ENCODE measurements at regions not wholly inside any gene's neighbourhood (a gene's known extent, or its start where the extent isn't known, plus 50 kb on each side); places are given as distances from the start of the nearest gene placed in this dataset.

- Histone ChIP-seq H3K4me1 (ENCODE audit: control insufficient read depth, insufficient read depth, low read length) (no peaks in the 10 kb centered on the region), H3K27ac (ENCODE audit: extremely low read depth, low read depth, low read length) (no peak overlapping the region), H3K4me3 (ENCODE audit: low read depth, low read length) (no peak overlapping the region), H3K9me3 (ENCODE audit: control insufficient read depth, insufficient read depth, low read depth, low read length) (no peaks in the 10 kb centered on the region), H3K36me3 (ENCODE audit: control insufficient read depth in 2 of 2, insufficient read depth in 1 of 2, low read length in 2 of 2) (no peaks in the 10 kb centered on the region)
- CTCF ChIA-PET = no interaction called here
- POLR2A ChIA-PET = no interaction called here
- TF ChIP-seq ZNF704 (tag by site-specific recombination; IDR thresholded peaks at IDR 0.05) = no peak
- no peak for TF ChIP-seq ZNF776 (tag by site-specific recombination; IDR thresholded peaks at IDR 0.05; ENCODE audit: borderline replicate concordance)
- no peak for TF ChIP-seq ZNF221 (tag by site-specific recombination; IDR thresholded peaks at IDR 0.05; ENCODE audit: borderline replicate concordance)
- TF ChIP-seq ZEB2 (tag by site-specific recombination; IDR thresholded peaks at IDR 0.05) = no peak
- no peak for TF ChIP-seq GLIS2 (tag by site-specific recombination; IDR thresholded peaks at IDR 0.05)
- no peak for TF ChIP-seq ZNF302 (tag by site-specific recombination; IDR thresholded peaks at IDR 0.05; ENCODE audit: low read depth)
- TF ChIP-seq PRDM1 (tag by site-specific recombination; IDR thresholded peaks at IDR 0.05) = no peak
- no peak for TF ChIP-seq ZBTB10 (tag by site-specific recombination; IDR thresholded peaks at IDR 0.05)
- no peak for TF ChIP-seq ZNF585B (tag by site-specific recombination; IDR thresholded peaks at IDR 0.05)
- no peak for TF ChIP-seq ZBTB49 (tag by site-specific recombination; IDR thresholded peaks at IDR 0.05; ENCODE audit: low read depth)
- no peak for TF ChIP-seq ZSCAN18 (tag by site-specific recombination; IDR thresholded peaks at IDR 0.05)
- TF ChIP-seq ZNF350 (tag by site-specific recombination; IDR thresholded peaks at IDR 0.05) = no peak
- no peak for TF ChIP-seq TRIM28 (IDR thresholded peaks at IDR 0.05; ENCODE audit: borderline replicate concordance, low read length)
- no peak for TF ChIP-seq ZNF701 (tag by site-specific recombination; IDR thresholded peaks at IDR 0.05)
- no peak for TF ChIP-seq GFI1B (tag by site-specific recombination; IDR thresholded peaks at IDR 0.05)
Measured at GRCh38 chr21:25097648-25098047, 509.6 kb downstream of the MRPL39 start.

- POLR2A ChIA-PET = no interaction called here
- H3K27ac ChIP-seq (ENCODE audit: extremely low read depth, low read depth, low read length) = no peak overlapping the region
- CTCF ChIA-PET = no interaction called here
- H3K9me3 ChIP-seq (ENCODE audit: control insufficient read depth, insufficient read depth, low read depth, low read length) = no peaks in the 10 kb centered on the region
- no peaks in the 10 kb centered on the region for H3K36me3 ChIP-seq (ENCODE audit: control insufficient read depth in 2 of 2, insufficient read depth in 1 of 2, low read length in 2 of 2)
- no peak overlapping the region for H3K4me3 ChIP-seq (ENCODE audit: low read depth, low read length)
- H3K4me1 ChIP-seq (ENCODE audit: control insufficient read depth, insufficient read depth, low read length) = no peaks in the 10 kb centered on the region
- no peak for TF ChIP-seq ZNF426 (tag by site-specific recombination; IDR thresholded peaks at IDR 0.05)
- no peak for TF ChIP-seq ZNF24 (tag by site-specific recombination; IDR thresholded peaks at IDR 0.05)
- no peak for TF ChIP-seq ZNF416 (tag by site-specific recombination; IDR thresholded peaks at IDR 0.05)
- TF ChIP-seq ZNF19 (tag by site-specific recombination; IDR thresholded peaks at IDR 0.05; ENCODE audit: low read depth) = no peak
- no peak for TF ChIP-seq AEBP2 (tag by site-specific recombination; IDR thresholded peaks at IDR 0.05; ENCODE audit: borderline replicate concordance)
- TF ChIP-seq ZNF18 (tag by site-specific recombination; IDR thresholded peaks at IDR 0.05) = no peak
- no peak for TF ChIP-seq ZNF121 (tag by site-specific recombination; IDR thresholded peaks at IDR 0.05)
- TF ChIP-seq KLF9 (tag by site-specific recombination; IDR thresholded peaks at IDR 0.05; ENCODE audit: low read depth) = no peak
- no peak for TF ChIP-seq ZNF362 (tag by site-specific recombination; IDR thresholded peaks at IDR 0.05)
- TF ChIP-seq ZBTB48 (tag by site-specific recombination; IDR thresholded peaks at IDR 0.05) = no peak
Measured at GRCh38 chr21:25094695-25095094, 512.6 kb downstream of the MRPL39 start.

Measured in HEK293 (cell line).